CD4-positive, alpha-beta T cell treated with Interferon alpha-2 for 1 hour (primary cell): ENCODE measurements at regions not wholly inside any gene's neighbourhood (a gene's known extent, or its start where the extent isn't known, plus 50 kb on each side); places are given as distances from the start of the nearest gene placed in this dataset.
"Not testable (repeated sequence)": the region's sequence is repeated elsewhere in the genome, so short reads cannot be mapped to it uniquely, and the experiment has no call there.

Experiments used
- DNase-seq, 2 donors: peaks; one replicate each; pipeline ENCODE4 v3.0.0-alpha.2; 2020 to 2022

DNA sequence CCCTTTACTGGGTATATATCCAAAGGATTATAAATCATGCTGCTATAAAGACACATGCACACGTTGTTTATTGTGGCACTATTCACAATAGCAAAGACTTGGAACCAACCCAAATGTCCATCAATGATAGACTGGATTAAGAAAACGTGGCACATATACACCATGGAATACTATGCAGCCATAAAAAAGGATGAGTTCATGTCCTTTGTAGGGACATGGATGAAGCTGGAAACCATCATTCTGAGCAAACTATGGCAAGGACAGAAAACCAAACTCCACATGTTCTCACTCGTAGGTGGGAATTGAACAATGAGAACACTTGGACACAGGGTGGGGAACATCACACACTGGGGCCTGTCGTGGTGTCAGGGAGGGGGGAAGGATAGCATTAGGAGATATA, 59.2 kb downstream of the CXorf49B start:
- not testable (repeated sequence) for DNase-seq

DNA sequence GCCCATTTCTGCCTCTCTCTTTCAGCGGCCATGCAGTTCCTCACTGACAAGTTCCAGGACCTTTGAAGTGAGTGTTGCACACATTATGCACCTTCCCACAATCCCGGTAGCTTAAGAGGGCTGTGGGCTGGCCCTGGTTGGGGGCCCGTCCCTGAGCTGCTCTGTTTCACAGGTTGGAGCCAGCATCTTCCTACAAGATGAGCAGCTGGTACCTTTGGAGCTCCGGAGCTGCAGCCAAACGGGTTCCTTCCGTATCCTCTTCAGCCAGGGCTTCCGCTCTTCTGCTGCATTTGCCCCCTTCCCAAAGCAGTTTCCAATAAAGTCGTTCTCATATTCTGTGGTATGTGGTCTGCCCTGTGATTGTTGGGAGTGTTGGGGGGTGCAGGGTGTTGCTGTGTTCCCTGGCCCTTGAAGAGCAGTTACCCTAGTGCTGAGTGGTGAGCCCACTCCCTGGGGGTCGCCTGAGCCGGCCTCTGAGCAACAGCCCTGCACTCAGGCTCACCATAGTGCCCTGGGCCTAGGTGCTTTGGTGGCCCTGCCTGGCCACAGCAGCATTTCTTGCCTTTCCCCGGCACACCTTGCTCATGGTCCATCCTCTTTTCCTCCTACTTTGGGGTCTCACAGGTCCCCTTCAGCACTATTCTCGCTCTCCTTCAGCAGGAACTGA, 60.4 kb downstream of the CXorf49B start:
- no peak for DNase-seq

DNA sequence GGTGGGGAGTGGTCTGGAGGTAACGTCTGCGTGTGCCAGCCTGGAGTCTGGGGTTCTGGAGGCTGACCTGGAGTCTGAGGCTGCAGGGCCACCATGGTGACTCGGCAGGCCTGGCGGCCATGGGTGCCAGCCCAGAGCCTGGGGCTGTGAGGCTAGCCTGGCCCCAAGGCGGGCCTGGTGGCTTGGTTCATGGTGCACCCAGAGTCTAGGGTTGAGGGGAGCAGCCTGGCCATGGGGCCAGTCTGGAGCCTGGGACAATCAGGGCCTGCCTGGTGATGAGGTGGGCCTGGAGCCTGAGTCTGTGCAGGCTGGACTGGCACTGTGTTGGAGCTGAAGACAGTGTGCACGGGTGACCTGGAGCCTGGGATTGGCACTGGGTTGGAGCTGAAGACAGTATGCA, 64.9 kb downstream of the CXorf49B start:
- no peak for DNase-seq

DNA sequence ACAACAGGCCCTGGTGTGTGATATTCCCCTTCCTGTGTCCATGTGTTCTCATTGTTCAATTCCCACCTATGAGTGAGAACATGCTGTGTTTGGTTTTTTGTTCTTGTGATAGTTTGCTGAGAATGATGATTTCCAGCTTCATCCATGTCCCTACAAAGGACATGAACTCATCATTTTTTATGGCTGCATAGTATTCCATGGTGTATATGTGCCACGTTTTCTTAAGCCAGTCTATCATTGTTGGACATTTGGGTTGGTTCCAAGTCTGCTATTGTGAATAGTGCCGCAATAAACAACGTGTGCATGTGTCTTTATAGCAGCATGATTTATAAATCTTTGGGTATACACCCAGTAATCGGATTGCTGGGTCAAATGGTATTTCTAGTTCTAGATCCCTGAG, 72.6 kb upstream of the NHSL2 start:
- not testable (repeated sequence) for DNase-seq

DNA sequence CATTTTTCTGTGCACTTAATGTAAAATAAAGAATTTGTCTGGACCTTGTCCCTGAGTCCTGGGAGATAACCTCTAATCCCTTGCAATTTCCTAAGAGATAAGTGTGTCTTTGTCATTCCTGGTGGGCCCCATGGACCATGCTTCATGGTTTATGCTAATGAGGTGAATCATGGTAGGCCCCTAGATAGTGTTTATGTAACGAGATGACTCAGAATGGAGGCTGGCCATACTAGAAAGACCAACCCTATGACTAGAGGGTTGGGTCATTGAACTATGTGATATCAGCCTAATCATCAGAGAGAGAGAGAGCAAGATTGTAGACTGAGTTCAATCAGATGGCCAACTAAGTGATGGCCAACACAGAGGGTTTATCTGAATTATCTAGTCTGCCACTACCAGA, 64.2 kb upstream of the NHSL2 start:
- no peak for DNase-seq

DNA sequence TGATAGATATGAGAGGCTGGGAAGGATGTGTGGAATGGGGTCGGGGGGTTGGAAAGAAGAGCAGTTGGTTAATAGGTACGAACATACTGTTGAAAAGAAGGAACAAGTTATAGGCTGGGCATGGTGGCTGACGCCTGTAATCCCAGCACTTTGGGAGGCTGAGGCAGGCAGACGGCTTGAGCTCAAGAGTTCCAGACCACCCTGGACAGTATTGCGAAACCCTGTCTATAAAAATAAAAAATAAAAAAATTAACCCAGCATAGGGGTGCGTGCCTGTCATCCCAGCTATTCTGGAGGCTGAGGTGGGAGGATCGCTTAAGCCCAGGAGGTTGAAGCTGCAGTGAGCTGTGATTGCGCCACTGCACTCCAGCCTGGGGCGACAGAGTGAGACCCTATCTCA, 58.5 kb upstream of the NHSL2 start:
- no peak for DNase-seq

DNA sequence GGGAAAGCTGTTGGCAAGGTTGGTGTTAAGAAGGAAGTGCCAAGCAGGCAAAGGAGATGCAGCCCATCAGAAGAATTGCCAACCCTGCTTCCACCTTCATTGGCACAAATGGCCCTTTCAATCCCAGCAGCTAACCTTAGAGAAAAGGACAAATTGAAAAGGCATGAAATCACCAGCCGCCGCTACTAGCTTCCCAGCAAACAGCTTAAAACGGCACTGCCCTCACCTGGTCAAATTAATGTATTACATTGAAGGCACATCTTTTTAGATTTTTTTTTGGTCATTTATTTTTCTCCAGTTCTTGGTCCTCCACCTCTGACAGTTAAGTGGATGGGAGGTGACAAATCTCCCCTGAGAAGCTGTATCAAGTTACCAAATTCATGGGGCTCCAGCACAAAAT, 51.0 kb upstream of the NHSL2 start:
- peak; percentile 14 to 47 for DNase-seq
